GM21576 (cell line): ENCODE measurements at regions not wholly inside any gene's neighbourhood (a gene's known extent, or its start where the extent isn't known, plus 50 kb on each side); places are given as distances from the start of the nearest gene placed in this dataset.
"Not testable (repeated sequence)": the region's sequence is repeated elsewhere in the genome, so short reads cannot be mapped to it uniquely, and the experiment has no call there.

Experiments used
- ATAC-seq: cut with Tn5 transposase; IDR thresholded peaks from one replicate; pipeline ENCODE4 v1.9.1; 2021; ENCODE audit warnings: mild to moderate bottlenecking, moderate library complexity; ENCODE audit not compliant: unreplicated experiment

DNA sequence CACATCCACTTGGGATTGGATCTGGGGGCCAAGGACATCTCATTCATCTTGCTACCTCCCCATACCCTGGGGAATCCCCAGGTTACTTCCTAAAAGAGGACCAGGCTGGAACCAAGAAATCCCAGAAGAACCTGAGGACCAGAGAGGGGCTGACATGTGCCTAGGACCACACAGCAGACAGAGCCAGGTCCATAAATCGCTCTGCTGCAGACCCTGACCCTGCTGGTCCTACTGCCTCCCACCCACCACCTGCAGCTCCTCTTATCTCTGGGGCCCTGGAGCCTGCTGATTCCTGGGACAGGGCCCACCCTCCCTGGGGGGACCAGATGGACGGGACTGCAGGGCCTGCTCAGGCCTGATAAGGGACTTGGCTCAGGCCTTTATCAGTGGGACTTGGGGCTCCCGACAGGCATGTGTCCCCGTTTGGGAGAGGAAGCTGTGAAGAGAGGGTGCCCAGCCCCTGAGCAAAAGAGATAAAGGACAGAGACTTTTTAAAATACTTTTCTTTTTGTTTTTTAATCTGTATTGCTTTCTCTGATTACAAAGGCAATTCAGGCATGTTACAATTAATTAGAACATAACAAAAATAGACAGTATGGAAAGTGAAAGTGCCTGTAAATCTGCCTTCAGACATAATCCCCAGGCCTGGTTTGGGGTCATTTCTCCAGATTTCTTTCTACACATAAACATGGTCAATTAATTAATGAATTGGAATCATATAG lies 101.3 kb upstream of the LARP1 start:
- no peak for ATAC-seq

DNA sequence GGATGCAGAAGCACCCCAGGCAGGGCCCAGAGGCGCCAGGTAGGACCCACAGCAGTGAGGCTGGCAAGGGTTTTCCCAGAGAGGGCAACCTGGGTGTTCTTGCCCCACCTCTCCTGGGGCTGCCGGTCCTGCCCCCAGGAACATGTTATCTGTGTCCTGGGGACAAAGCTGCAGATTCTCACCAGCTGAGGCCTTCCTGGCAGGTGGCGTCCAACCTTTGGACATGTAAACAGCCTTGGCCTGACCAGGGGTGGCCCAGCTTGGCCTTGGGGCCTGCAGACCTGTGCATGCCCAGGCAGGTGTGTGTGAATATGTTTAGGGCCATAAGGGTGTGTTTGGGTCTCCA lies 101.8 kb upstream of the LARP1 start:
- ATAC-seq, result no peak

DNA sequence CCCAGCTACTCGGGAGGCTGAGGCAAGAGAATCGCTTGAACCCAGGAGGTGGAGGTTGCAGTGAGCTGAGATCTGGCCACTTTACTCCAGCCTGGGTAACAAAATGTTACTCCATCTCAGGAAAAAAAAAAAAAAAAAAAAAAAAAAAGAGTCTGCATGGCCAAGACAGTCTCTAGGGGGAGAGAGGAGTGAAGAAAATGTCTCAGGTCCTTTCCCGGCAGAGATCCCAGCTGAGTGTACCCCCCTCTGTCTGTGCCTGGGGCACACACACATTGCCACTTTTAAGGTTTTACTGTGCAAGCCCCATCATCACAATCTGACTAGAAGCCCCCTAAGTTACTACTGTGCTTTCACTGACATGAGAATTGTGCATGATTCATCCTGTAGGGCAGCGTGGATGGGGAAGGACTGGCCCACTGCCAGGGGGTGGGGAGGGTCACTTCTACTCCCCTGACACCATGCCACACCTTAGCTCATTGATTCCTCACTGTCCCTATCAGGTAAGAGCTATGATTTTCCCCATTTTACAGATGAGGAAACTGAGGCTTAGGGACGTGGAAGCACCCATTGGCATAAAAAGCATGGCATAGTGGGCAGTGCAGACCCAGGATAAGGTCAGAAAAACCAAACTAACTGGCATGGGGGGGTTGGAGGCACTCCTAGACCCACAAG lies 102.3 kb upstream of the LARP1 start:
- no peak for ATAC-seq

DNA sequence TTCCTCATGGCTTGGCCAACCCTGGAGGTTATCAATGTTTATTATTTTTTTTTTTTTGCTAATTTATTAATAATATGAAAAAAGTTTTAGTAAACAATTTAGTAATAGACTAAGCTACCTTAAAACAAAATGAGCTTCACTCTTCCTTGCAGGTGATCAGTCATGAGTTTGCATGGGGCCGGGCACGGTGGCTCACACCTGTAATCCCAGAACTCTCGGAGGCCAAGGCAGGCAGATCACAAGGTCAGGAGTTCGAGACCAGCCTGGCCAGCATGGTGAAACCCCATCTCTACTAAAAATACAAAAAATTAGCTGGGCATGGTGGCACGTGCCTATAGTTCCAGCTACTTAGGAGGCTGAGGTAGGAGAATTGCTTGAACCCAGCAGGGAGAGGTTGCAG lies 103.4 kb upstream of the LARP1 start:
- not testable (repeated sequence) for ATAC-seq

DNA sequence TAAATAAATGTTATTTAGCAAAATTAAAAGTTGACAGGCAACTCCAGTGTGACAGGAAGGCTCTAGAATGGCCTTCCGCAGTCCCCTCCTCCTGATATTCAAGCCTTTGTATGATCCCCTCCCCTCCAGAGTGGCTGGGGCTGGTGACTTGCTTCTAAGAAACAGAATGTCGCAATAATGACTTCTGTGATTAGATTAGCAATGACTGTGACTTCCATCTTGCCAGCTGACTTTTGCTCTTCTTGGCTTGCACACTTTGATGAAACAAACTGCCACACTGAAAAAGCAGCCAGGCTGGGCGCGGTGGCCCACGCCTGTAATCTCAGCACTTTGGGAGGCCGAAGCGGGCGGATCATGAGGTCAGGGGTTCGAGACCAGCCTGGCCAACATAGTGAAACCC lies 106.5 kb upstream of the LARP1 start:
- ATAC-seq, result no peak

DNA sequence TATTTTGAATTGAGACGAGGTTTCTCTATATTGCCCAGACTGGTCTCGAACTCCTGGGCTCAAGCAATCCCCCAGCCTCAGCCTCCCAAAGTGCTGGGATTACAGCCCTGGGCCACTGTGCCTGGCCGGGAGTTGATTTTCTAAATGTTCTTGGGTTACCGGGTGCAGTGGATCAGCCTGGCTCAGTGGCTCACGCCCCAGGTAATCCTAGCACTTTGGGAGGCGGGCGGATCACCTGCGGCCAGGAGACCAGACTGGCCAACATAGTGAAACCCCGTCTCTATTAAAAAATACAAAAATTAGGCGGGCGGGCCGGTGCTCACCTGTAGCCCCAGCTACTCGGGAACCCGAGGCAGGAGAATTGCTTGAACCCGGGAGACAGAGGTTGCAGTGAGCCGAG lies 106.9 kb upstream of the LARP1 start:
- ATAC-seq, result no peak

DNA sequence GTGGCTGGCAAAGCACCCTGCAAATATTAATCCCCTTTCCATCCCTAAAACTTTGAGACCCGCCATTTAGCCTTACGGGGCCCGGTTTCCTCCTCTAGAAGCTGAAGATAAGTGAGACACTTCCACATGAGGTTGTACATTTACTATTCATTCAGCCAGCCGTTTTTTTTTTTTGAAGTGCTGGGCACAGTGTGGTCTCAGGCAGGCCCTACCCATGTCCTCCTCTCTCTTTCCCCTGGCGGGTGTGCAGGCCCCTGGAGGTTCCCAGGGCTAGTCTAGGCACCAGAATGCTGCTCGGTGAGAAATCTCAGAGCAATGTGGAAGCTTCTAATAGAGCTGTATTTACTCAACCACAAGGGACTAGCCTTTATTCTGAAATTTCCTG lies 107.4 kb upstream of the LARP1 start:
- ATAC-seq, result no peak

DNA sequence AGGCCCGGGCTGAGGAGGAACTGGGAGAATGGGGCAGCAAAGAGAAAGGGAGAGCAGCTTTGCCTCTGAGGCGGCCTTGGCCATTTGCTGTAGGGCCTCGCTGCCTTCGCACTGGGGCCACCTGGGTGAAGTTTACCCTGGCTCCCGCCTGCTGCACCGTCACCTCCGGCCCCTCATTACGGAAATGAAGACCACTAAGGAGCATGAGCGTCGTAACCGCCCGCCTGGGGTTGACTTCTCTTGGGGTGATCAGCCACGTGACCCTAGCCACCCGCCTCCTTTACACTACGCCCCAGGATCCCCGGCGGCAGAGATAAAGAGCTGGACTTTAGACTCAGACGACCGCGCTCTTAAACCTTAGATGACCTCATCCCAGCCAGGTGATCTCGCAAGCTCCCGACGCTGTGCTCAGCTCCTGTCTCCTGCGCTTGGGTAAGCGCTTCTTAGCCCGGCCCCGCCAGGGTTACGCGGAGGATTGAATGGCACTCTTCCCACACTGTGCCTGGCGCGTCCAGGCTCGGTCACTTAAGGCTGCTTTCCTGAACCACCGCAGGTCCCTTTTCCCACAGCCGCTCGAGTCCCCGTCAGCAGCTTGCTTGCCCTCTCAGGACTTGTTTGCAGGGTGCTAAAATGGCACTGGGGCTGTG lies 107.9 kb upstream of the LARP1 start:
- ATAC-seq, result peak; percentile 61

DNA sequence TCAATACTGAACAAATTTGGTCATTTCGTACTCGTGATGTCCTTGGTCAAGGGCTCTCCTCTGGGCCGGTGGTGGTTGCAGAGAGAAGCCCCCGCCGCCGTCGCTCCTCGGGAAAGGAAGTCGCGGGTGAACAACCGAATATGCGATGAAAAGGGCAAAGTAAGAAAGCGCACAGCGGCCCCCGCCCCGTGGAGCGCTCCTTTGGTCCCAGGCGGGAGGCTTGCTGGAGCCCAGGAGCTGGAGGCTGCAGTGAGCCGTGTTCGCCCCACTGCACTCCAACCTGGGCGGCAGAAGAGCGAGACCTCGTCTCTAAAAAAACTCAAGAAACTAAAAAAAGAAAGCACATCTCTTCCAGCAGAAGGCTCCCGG lies 108.4 kb upstream of the LARP1 start:
- ATAC-seq, result peak; percentile 8

DNA sequence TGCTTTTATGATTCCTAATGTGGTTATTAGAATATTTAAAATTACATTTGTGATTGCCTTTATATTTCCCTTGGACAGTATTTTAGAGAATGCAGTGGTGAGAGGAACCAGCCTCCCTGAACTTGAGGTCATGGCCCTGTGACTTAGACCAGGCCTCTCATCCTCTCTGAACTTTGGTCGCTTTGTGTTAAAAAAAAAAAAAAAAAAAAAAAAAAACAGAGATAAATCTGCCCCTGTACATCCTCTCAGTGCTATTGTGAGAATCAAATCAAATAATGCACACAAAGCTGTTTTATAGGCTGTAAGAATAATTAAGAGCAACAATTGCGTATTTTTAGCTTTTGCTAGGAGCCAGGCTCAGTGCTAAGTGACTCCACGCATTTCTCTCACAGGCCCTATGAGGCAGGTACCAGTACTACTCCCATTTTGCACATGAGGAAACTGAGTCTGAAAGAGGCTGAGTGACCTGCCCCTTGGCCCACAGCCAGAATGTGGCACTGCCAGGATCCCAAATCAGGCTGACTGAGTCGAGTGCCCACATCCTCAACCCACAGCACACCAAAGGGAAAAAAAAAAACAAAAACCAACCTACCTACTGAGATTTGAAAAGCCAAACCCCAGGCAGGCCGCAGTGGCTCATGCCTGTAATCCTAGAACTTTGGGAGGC lies 110.3 kb upstream of the LARP1 start:
- no peak for ATAC-seq

DNA sequence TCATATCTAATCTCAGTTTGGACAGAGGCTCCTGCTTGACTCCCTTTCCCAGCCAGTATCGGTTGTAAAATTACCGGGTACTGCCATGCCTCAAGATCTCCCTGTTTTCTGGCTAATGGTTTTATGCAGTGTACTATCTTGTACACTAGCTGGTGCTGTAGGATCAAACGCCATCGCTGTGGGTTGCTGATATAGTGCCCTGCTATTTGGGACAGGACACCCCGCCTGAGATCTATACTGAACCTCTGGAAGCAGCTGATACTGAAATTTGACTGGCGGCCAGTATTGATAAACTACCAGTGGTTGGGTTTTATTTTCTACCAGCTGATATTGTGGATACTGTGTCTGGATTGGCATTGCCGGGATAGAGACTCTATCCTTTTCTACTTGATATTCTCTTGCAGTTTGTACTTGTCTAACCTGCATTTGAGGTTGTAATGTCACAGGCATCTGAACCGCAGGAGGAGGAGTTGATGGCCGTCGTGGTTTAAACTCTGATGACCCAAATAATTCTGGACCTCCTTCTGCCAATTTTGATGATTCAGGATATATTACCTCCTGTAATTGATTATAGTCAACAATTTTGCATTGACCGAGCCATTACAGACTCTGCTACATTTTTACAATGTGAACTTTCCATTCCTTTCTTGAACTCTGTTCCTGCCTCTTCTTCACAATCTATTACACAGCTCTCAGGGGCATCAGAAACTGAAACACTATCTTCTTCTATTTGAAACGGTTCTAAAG lies 112.5 kb upstream of the LARP1 start:
- ATAC-seq, result no peak

DNA sequence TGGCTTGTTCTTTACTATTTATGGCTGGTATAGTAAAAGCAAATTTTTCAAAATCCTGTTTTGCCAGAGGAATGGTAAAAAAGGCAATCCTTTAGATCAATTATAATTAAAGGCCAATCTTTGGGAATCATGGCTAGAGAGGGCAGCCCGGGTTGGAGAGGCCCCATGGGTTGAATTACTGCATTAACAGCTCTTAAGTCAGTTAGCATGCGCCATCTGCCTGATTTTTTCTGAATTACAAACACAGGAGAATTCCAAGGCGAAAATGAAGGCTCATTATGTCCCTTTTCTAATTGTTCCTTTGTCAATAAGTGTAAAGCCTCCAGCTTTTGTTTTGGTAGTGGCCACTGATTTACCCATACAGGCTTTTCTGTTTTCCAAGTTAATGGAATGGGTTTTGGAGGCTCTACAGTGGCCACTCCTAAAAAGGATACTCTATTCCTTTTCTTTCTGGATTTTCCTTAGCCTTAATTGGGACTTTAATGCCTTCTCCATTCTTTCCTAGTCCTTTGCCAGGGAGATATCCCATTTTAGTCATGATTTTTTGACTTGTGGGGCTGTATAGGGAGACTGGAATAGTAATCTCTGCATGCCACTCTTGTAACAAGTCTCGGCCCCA lies 114.9 kb upstream of the LARP1 start:
- ATAC-seq, result not testable (repeated sequence)

DNA sequence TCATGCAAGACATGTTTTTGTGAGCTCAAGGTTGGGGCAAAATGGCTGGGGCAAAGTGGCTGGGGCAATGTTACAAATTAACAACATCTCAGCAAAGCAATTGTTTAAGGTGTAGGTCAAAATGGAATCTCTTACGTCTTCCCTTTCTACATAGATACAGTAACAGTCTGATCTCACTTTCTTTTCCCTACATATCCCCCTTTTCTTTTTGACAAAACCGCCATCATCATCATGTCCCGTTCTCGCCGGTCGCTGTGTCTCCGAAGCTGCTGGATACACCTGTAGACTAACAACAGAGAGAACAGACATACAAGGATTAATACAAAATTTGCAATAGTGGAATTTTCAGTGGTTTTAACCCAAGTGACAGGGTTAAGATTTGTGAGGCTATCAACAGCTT lies 118.4 kb upstream of the LARP1 start:
- ATAC-seq, result not testable (repeated sequence)

DNA sequence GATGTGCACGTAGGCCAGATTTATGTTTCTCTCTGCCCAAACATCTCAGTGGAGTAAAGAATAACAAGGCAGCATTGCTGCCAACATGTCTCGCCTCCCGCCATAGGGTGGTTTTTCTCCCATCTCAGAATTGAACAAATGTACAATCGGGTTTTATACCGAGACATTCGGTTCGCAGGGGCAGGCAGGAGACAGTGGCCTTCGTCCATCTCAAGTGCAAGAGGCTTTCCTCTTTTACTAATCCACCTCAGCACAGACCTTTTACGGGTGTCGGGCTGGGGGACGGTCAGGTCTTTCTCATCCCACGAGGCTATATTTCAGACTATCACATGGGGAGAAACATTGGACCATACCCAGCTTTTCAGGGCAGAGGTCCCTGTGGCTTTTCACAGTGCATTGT lies 118.9 kb upstream of the LARP1 start:
- ATAC-seq, result not testable (repeated sequence)

DNA sequence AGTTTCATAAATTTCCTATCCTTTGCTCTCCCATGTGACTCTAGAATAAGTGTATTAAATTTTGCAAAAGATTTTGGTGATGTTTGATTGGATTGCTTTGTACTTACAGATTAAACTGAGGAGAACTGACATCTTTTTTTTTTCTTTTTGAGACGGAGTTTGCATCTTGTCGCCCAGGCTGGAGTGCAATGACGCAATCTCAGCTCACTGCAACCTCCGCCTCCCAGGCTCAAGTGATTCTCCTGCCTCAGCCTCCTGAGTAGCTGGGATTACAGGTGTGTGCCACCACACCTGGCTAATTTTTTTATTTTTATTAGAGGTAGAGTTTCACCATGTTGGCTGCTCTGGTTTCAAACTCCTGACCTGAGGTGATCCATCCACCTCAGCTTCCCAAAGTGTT lies 121.4 kb upstream of the LARP1 start:
- ATAC-seq, result not testable (repeated sequence)

DNA sequence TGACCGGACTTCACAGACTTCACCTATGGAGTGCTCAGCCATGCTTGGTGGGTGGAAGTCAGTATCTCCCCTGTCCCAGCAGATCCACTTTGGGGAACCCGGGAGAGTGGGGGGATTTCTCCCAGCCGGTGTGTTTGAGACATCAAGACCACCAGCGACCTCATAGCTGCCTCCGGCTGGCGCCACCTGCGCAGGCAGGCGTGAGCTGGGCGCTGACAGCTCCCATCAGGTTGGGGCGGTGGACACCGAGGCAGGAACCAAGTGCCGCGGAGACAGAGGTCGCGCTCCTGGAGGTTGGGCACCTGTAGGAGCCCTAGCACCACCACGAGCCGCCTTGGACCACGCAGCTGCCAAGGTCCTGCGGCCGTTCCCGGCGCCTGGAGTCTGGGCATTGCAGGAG lies 124.0 kb upstream of the LARP1 start:
- no peak for ATAC-seq

DNA sequence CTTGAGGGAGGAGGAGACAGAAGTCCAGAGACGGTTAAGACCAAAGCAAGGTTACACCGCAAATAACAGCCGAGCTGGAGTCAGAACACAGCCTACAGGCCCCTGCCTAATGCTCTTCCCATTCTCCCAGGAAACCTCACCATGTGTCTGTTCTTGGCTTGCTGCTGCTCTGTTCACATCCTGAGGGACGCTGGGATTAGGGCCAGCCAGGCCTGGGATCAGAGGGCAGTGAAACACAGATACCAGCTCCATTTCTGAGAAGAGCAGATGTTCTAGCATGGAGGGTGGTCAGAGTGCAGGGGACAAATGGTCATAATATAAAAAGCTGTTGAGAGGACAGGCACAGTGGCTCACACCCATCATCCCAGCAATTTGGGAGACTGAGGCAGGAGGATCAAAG lies 124.8 kb upstream of the LARP1 start:
- no peak for ATAC-seq

DNA sequence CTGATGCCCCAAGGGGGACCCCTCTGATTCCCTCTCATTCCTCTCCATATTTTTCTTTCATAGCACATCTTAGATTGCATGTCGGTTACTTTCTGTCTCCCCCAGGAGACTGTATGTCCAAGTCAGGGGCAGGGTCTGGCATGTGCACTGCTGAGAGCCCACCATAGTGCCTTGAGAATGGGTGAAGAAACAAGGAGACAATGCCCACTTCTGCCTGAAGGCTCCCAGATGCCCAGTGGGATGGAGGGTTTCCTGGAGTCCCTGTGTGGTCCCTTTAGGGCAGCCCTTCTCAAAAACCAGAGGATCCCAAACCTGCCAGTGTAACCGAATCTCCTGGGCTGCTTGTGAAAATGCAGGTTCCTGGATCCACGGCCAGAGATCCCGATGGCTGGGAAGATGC lies 126.5 kb upstream of the LARP1 start:
- no peak for ATAC-seq

DNA sequence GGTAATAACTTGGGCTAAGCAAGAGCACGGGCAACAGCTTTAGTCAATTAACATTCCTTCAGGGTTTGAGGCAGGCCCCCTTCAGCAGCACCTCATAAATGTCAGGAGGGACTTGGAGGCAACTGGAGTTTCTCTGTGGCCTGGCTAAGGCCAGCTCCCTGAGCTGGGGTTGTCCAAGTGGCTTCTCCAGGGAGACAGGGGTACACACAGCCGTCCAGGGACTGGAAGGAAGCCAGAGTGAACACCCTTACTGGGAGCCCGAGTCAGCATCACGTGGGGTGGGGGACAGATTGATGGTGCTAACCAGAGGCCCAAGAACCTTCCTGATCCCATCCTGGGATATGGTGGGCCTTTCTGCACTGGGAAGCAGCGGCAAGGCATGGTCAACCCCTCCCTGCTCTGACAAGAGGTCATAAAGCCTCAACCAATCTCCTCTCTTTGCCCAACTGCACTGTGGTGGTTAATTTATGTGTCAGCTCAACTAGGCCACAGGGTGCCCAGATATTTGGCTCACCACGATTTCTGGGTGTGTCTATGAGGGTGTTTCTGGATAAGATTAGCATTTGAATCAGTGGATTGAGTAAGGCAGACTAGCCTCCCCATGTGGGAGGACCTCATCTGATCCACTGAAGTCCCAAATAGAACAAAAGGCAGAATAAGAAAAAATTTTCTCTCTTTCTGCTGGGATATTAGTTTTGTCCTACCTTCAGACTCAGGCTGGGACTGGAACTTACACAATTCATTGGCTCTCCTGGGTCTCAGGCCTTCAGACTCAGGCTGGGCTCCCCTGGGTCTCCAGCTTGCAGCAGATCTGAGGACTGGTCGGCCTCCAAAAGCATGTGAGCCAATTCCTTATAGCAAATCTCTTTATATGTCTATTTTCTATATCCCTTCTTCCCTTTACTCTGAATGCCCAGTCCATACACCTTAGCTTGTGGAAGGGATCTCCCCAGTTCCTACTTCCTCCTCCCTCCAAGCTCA lies 127.2 kb upstream of the LARP1 start:
- no peak for ATAC-seq
